Cortex of kidney (tissue), 1 donor: ENCODE measurements at regions not wholly inside any gene's neighbourhood (a gene's known extent, or its start where the extent isn't known, plus 50 kb on each side); places are given as distances from the start of the nearest gene placed in this dataset.
"Not testable (repeated sequence)": the region's sequence is repeated elsewhere in the genome, so short reads cannot be mapped to it uniquely, and the experiment has no call there.

Experiments used
- DNase-seq: peaks from one replicate; lab custom pipeline; 2025; lab: John Stamatoyannopoulos, UW

GRCh38 chr7:130849604-130850003, 115.6 kb upstream of the KLF14 start:
- no peak for DNase-seq

- no peak for DNase-seq
These were observed 116.9 kb upstream of the KLF14 start for GRCh38 chr7:130850956-130851355.

GRCh38 chr7:130852867-130853266, 118.9 kb upstream of the KLF14 start:
- no peak for DNase-seq

GRCh38 chr7:130853503-130854279, 119.7 kb upstream of the KLF14 start:
- DNase-seq, result no peak

- no peak for DNase-seq
These were observed 120.5 kb upstream of the KLF14 start for GRCh38 chr7:130854481-130854880.

- DNase-seq, result no peak
These were observed 122.9 kb upstream of the KLF14 start for GRCh38 chr7:130856866-130857265.

- not testable (repeated sequence) for DNase-seq
These were observed 126.8 kb upstream of the KLF14 start for GRCh38 chr7:130860832-130861231.

- no peak for DNase-seq
These were observed 131.6 kb upstream of the KLF14 start for GRCh38 chr7:130865408-130866236.

GRCh38 chr7:130867039-130867438, 133.0 kb upstream of the KLF14 start:
- DNase-seq, result no peak

GRCh38 chr7:130867581-130868136, 133.7 kb upstream of the KLF14 start:
- no peak for DNase-seq

GRCh38 chr7:130868139-130868538, 134.1 kb upstream of the KLF14 start:
- DNase-seq, result no peak

GRCh38 chr7:130869918-130870317, 135.9 kb upstream of the KLF14 start:
- no peak for DNase-seq

- DNase-seq, result no peak
These were observed 138.3 kb upstream of the KLF14 start for GRCh38 chr7:130872341-130872740.

- DNase-seq, result no peak
These were observed 138.9 kb upstream of the KLF14 start for GRCh38 chr7:130872756-130873448.

GRCh38 chr7:130874071-130874915, 140.3 kb upstream of the KLF14 start:
- DNase-seq, result no peak

GRCh38 chr7:130875265-130875741, 141.3 kb upstream of the KLF14 start:
- DNase-seq, result no peak

GRCh38 chr7:130875901-130876300, 141.9 kb upstream of the KLF14 start:
- no peak for DNase-seq

- no peak for DNase-seq
These were observed 143.4 kb upstream of the KLF14 start for GRCh38 chr7:130877236-130877990.

- DNase-seq, result no peak
These were observed 143.9 kb upstream of the KLF14 start for GRCh38 chr7:130877991-130878305.

GRCh38 chr7:130878785-130879184, 144.8 kb upstream of the KLF14 start:
- DNase-seq, result no peak

- no peak for DNase-seq
These were observed 145.2 kb upstream of the KLF14 start for GRCh38 chr7:130879191-130879590.
